Endodermal cell (in vitro differentiated cells): ENCODE measurements at regions not wholly inside any gene's neighbourhood (a gene's known extent, or its start where the extent isn't known, plus 50 kb on each side); places are given as distances from the start of the nearest gene placed in this dataset.

ENCODE experiments used
- DNase-seq: peaks from one replicate; pipeline ENCODE4 v3.0.0-alpha.2; 2017
- H3K27ac ChIP-seq: 2 replicates; pipeline ENCODE4 v1.5.1; 2013; ENCODE audit warnings: mild to moderate bottlenecking, low read depth, low read length, moderate library complexity
- H3K27me3 ChIP-seq: 2 replicates; pipeline ENCODE4 v1.6.1; 2013; ENCODE audit warnings: mild to moderate bottlenecking, low read length, moderate library complexity; ENCODE audit not compliant: insufficient read depth, control insufficient read depth, poor library complexity, severe bottlenecking
- H3K36me3 ChIP-seq: 2 replicates; pipeline ENCODE4 v1.7.0; 2013; ENCODE audit warnings: mild to moderate bottlenecking, low read length, moderate library complexity; ENCODE audit not compliant: control insufficient read depth, insufficient read depth
- H3K4me1 ChIP-seq: one replicate; pipeline ENCODE4 v1.7.0; 2013; ENCODE audit warnings: low read length; ENCODE audit not compliant: control insufficient read depth, insufficient read depth
- H3K4me3 ChIP-seq: 2 replicates; pipeline ENCODE4 v1.5.1; 2013; ENCODE audit warnings: mild to moderate bottlenecking, low read length, moderate library complexity
- H3K9ac ChIP-seq: 2 replicates; pipeline ENCODE4 v1.6.1; 2013; ENCODE audit warnings: mild to moderate bottlenecking, low read length, moderate library complexity; ENCODE audit not compliant: poor library complexity, severe bottlenecking; ENCODE audit errors: extremely low read depth
- H3K9me3 ChIP-seq: 2 replicates; pipeline ENCODE4 v1.6.1; 2013; ENCODE audit warnings: mild to moderate bottlenecking, low read length, moderate library complexity; ENCODE audit not compliant: control insufficient read depth
- H3K27ac Mint-ChIP-seq: 2 replicates; pipeline ENCODE4 v1.8.0; 2020; ENCODE audit warnings: mixed read lengths
- H3K27me3 Mint-ChIP-seq: 2 replicates; pipeline ENCODE4 v1.8.0; 2021; ENCODE audit warnings: mild to moderate bottlenecking, mixed read lengths; ENCODE audit not compliant: insufficient read depth
- H3K36me3 Mint-ChIP-seq: 2 replicates; pipeline ENCODE4 v1.8.0; 2020; ENCODE audit warnings: low read depth, mixed read lengths
- H3K4me1 Mint-ChIP-seq: 2 replicates; pipeline ENCODE4 v1.8.0; 2020; ENCODE audit warnings: mixed read lengths
- H3K4me3 Mint-ChIP-seq: 2 replicates; pipeline ENCODE4 v1.8.0; 2020; ENCODE audit warnings: mild to moderate bottlenecking, moderate library complexity, mixed read lengths
- H3K9me3 Mint-ChIP-seq: 2 replicates; pipeline ENCODE4 v1.8.0; 2020; ENCODE audit warnings: mild to moderate bottlenecking, mixed read lengths
- WGBS, 2 experiments: methylation state at CpG; one replicate each; pipeline versions ENCODE4 v1.1.5 to v1.1.7; 2013; ENCODE audit warnings: missing lambda C conversion rate in 2 of 2, mixed read lengths in 1 of 2; ENCODE audit not compliant: insufficient coverage in 1 of 2, insufficient read length in 1 of 2; 5-methylcytosine and 5-hydroxymethylcytosine counted together
- TF ChIP-seq, protein P1 (sequence below): fragments of 200-600 bp; sonication (generic); conservative IDR thresholded peaks from 2 replicates; pipeline ENCODE4 v1.5.0; 2021; ENCODE audit warnings: antibody characterized with exemption, mild to moderate bottlenecking

DNA sequence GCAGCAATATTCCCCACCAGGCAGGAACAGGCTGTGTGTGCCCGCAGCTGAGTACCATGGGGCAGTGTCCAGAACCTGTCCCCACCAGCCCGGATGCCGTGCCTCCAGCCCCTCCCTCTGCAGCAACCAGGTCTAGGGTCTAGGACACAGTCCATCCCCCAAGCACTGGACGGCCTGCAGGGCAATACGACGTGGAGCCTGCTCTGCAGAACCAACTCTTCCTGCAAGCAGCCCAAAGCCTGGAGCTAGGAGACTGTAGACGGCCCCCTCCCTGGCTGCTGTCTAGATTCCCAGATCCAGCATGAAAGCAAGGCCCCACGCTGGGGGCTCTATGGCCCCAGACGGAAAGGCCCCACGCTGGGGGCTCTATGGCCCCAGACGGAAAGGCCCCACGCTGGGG is 128.2 kb upstream of the AFDN start:
- DNase-seq = no peak
- Histone ChIP-seq H3K4me1 (peaks cover 9% of the 10 kb centered on the region), H3K27me3 (no peaks in the 10 kb centered on the region), H3K9ac (no peak overlapping the region), H3K4me3 (no peak overlapping the region), H3K27ac (no peak overlapping the region), H3K36me3 (no peaks in the 10 kb centered on the region), H3K9me3 (peaks cover 4% of the 10 kb centered on the region)
- H3K9me3 Mint-ChIP-seq = peaks cover 2% of the 10 kb centered on the region
- H3K4me3 Mint-ChIP-seq = no peak overlapping the region
- 94 to 98% methylated on average over 6 to 12 of the region's 12 CpGs for WGBS, 2 experiments
- H3K36me3 Mint-ChIP-seq = no peaks in the 10 kb centered on the region
- TF ChIP-seq, protein P1, sequence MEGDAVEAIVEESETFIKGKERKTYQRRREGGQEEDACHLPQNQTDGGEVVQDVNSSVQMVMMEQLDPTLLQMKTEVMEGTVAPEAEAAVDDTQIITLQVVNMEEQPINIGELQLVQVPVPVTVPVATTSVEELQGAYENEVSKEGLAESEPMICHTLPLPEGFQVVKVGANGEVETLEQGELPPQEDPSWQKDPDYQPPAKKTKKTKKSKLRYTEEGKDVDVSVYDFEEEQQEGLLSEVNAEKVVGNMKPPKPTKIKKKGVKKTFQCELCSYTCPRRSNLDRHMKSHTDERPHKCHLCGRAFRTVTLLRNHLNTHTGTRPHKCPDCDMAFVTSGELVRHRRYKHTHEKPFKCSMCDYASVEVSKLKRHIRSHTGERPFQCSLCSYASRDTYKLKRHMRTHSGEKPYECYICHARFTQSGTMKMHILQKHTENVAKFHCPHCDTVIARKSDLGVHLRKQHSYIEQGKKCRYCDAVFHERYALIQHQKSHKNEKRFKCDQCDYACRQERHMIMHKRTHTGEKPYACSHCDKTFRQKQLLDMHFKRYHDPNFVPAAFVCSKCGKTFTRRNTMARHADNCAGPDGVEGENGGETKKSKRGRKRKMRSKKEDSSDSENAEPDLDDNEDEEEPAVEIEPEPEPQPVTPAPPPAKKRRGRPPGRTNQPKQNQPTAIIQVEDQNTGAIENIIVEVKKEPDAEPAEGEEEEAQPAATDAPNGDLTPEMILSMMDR = no peak
- H3K4me1 Mint-ChIP-seq = peaks cover 10% of the 10 kb centered on the region
- no peaks in the 10 kb centered on the region for H3K27me3 Mint-ChIP-seq
- no peak overlapping the region for H3K27ac Mint-ChIP-seq

DNA sequence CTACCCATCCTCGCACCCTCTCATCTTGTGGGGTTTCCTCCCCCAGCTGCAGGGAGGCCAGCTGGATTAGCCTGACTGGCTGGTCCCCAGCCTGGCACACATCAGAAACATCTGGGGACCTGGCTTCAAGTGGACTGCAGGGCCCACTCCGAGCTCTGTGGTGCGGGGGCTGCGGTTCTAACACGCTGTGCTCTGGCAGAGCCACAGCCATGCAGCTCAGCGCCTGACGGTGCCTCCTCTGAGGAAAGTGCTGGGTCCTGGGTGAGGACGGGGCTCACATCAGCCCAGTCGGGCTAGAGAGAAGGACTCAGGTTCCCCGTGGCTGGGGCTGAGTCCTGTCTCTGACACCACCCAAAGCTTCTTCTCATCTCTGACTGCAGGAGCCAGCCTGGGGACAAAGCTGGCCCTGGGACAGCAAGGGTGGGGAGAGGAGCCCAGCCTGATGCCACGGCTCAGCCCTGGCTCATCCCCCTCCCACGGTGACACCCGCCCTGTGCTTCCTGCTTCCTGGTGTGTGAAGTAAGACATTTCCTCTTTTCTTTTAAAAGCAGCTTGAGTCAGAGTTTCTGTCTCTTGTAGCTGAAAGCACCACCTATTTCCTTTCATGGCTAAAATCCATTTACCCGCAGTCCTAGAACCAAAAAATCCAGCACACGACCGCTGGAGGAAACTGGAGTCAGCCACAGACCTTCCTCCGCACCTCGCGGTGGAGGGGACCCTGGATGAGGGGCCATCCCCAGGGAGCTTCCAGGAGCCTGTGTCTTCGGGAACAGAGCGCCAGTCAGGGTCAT is 127.4 kb upstream of the AFDN start:
- no peak overlapping the region for H3K27ac Mint-ChIP-seq
- Histone ChIP-seq H3K4me1 (peaks cover 9% of the 10 kb centered on the region), H3K9me3 (no peaks in the 10 kb centered on the region), H3K4me3 (no peak overlapping the region), H3K9ac (no peak overlapping the region), H3K36me3 (no peaks in the 10 kb centered on the region), H3K27me3 (no peaks in the 10 kb centered on the region), H3K27ac (no peak overlapping the region)
- no peaks in the 10 kb centered on the region for H3K27me3 Mint-ChIP-seq
- TF ChIP-seq, protein P1 = no peak
- no peaks in the 10 kb centered on the region for H3K36me3 Mint-ChIP-seq
- no peak overlapping the region for H3K4me3 Mint-ChIP-seq
- H3K9me3 Mint-ChIP-seq = no peaks in the 10 kb centered on the region
- DNase-seq = peak; percentile 40
- 80 to 82% methylated on average over 16 to 21 of the region's 21 CpGs for WGBS, 2 experiments
- peaks cover 10% of the 10 kb centered on the region for H3K4me1 Mint-ChIP-seq

DNA sequence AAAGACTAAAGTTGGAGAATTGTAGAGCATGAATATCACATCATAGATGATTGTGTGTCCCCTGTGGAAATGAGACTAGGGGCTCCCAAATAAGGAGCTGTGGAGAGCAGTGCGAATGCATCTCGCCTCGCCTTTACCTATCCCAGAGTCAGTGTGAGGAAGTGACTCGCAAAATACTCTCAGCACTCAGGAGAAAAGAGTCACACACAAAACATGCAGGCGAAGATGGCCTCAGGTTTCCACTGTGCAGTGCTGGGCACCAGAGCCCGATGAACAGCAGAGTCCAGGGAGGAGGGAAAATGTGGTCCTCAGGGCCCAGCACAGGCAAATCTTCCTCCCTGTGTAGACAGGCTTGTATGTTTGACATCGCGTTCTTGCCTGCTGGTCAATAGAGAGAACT is 126.5 kb upstream of the AFDN start:
- Mint-ChIP-seq H3K9me3 (no peaks in the 10 kb centered on the region), H3K27me3 (no peaks in the 10 kb centered on the region), H3K4me1 (peaks cover 10% of the 10 kb centered on the region), H3K36me3 (no peaks in the 10 kb centered on the region), H3K27ac (no peak overlapping the region), H3K4me3 (no peak overlapping the region)
- 78 to 83% methylated on average over 6 to 8 of the region's 8 CpGs for WGBS, 2 experiments
- Histone ChIP-seq H3K27ac (no peak overlapping the region), H3K9me3 (no peaks in the 10 kb centered on the region), H3K9ac (no peak overlapping the region), H3K36me3 (no peaks in the 10 kb centered on the region), H3K4me3 (no peak overlapping the region), H3K4me1 (peaks cover 9% of the 10 kb centered on the region), H3K27me3 (no peaks in the 10 kb centered on the region)
- TF ChIP-seq, protein P1 = no peak
- DNase-seq = peak; percentile 33
